ENCODE measurements at regions not wholly inside any gene's neighbourhood (a gene's known extent, or its start where the extent isn't known, plus 50 kb on each side); places are given as distances from the start of the nearest gene placed in this dataset.

DNA sequence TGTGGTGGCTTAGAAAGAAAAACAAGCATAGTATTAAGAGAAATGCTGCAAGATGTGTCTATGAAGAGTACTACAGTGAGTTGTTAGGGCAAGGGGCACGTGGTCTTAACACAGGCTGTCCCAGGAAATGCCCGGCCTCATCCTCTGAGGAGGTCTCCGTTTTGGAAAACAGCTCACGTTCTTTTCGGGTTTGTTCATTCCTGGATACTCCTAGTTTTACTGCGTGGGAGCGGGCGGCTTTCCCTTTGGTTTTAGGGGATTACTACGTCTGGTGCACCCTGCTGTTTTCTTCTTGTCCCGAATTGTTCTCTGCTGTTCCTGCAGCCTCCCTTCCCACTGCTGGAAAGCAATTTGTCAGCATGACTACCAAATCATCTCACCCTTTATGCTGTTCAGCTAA is 55.5 kb upstream of the RAB6D start:
- TF ChIP-seq, protein P1, sequence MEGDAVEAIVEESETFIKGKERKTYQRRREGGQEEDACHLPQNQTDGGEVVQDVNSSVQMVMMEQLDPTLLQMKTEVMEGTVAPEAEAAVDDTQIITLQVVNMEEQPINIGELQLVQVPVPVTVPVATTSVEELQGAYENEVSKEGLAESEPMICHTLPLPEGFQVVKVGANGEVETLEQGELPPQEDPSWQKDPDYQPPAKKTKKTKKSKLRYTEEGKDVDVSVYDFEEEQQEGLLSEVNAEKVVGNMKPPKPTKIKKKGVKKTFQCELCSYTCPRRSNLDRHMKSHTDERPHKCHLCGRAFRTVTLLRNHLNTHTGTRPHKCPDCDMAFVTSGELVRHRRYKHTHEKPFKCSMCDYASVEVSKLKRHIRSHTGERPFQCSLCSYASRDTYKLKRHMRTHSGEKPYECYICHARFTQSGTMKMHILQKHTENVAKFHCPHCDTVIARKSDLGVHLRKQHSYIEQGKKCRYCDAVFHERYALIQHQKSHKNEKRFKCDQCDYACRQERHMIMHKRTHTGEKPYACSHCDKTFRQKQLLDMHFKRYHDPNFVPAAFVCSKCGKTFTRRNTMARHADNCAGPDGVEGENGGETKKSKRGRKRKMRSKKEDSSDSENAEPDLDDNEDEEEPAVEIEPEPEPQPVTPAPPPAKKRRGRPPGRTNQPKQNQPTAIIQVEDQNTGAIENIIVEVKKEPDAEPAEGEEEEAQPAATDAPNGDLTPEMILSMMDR (IDR thresholded peaks at IDR 0.05; ENCODE audit: borderline replicate concordance, extremely low read depth, low read length, poor library complexity, severe bottlenecking), result no peak
- no peak for TF ChIP-seq EZH2 (IDR thresholded peaks at IDR 0.05; ENCODE audit: borderline replicate concordance, low read depth, low read length, severe bottlenecking)

Data from DND-41 (cell line).